ENCODE measurements at regions not wholly inside any gene's neighbourhood (a gene's known extent, or its start where the extent isn't known, plus 50 kb on each side); places are given as distances from the start of the nearest gene placed in this dataset.

GRCh38 chr3:98692787-98693473 lies 70.2 kb upstream of the ST3GAL6 start:
- TF ChIP-seq AFF4 (CRISPR knock-in tag; IDR thresholded peaks at IDR 0.05) (no peak), ZBTB33 (CRISPR knock-in tag; IDR thresholded peaks at IDR 0.05) (no peak), EZH2 (conservative IDR thresholded peaks at IDR 0.05; ENCODE audit: low read depth, low read length) (no peak), RAD21 (CRISPR knock-in tag; IDR thresholded peaks at IDR 0.05) (no peak), ZNF446 (CRISPR knock-in tag; IDR thresholded peaks at IDR 0.05) (no peak), FOXA1 (IDR thresholded peaks at IDR 0.05) (no peak), FOXA1 (CRISPR knock-in tag; IDR thresholded peaks at IDR 0.05) (no peak), RXRA (CRISPR knock-in tag; IDR thresholded peaks at IDR 0.05) (no peak)
- TF ChIP-seq, protein P1, sequence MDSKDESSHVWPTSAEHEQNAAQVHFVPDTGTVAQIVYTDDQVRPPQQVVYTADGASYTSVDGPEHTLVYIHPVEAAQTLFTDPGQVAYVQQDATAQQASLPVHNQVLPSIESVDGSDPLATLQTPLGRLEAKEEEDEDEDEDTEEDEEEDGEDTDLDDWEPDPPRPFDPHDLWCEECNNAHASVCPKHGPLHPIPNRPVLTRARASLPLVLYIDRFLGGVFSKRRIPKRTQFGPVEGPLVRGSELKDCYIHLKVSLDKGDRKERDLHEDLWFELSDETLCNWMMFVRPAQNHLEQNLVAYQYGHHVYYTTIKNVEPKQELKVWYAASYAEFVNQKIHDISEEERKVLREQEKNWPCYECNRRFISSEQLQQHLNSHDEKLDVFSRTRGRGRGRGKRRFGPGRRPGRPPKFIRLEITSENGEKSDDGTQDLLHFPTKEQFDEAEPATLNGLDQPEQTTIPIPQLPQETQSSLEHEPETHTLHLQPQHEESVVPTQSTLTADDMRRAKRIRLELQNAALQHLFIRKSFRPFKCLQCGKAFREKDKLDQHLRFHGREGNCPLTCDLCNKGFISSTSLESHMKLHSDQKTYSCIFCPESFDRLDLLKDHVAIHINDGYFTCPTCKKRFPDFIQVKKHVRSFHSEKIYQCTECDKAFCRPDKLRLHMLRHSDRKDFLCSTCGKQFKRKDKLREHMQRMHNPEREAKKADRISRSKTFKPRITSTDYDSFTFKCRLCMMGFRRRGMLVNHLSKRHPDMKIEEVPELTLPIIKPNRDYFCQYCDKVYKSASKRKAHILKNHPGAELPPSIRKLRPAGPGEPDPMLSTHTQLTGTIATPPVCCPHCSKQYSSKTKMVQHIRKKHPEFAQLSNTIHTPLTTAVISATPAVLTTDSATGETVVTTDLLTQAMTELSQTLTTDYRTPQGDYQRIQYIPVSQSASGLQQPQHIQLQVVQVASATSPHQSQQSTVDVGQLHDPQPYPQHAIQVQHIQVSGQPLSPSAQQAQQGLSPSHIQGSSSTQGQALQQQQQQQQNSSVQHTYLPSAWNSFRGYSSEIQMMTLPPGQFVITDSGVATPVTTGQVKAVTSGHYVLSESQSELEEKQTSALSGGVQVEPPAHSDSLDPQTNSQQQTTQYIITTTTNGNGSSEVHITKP (CRISPR knock-in tag; IDR thresholded peaks at IDR 0.05; ENCODE audit: low read depth) = no peak
- TF ChIP-seq, protein P2, sequence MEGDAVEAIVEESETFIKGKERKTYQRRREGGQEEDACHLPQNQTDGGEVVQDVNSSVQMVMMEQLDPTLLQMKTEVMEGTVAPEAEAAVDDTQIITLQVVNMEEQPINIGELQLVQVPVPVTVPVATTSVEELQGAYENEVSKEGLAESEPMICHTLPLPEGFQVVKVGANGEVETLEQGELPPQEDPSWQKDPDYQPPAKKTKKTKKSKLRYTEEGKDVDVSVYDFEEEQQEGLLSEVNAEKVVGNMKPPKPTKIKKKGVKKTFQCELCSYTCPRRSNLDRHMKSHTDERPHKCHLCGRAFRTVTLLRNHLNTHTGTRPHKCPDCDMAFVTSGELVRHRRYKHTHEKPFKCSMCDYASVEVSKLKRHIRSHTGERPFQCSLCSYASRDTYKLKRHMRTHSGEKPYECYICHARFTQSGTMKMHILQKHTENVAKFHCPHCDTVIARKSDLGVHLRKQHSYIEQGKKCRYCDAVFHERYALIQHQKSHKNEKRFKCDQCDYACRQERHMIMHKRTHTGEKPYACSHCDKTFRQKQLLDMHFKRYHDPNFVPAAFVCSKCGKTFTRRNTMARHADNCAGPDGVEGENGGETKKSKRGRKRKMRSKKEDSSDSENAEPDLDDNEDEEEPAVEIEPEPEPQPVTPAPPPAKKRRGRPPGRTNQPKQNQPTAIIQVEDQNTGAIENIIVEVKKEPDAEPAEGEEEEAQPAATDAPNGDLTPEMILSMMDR (CRISPR knock-in tag; IDR thresholded peaks at IDR 0.05) = no peak
- TF ChIP-seq, protein P3, sequence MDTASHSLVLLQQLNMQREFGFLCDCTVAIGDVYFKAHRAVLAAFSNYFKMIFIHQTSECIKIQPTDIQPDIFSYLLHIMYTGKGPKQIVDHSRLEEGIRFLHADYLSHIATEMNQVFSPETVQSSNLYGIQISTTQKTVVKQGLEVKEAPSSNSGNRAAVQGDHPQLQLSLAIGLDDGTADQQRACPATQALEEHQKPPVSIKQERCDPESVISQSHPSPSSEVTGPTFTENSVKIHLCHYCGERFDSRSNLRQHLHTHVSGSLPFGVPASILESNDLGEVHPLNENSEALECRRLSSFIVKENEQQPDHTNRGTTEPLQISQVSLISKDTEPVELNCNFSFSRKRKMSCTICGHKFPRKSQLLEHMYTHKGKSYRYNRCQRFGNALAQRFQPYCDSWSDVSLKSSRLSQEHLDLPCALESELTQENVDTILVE (CRISPR knock-in tag; IDR thresholded peaks at IDR 0.05) = no peak
- TF ChIP-seq, protein P4, sequence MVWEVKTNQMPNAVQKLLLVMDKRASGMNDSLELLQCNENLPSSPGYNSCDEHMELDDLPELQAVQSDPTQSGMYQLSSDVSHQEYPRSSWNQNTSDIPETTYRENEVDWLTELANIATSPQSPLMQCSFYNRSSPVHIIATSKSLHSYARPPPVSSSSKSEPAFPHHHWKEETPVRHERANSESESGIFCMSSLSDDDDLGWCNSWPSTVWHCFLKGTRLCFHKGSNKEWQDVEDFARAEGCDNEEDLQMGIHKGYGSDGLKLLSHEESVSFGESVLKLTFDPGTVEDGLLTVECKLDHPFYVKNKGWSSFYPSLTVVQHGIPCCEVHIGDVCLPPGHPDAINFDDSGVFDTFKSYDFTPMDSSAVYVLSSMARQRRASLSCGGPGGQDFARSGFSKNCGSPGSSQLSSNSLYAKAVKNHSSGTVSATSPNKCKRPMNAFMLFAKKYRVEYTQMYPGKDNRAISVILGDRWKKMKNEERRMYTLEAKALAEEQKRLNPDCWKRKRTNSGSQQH (CRISPR knock-in tag; IDR thresholded peaks at IDR 0.05; ENCODE audit: low read depth) = no peak
- TF ChIP-seq, protein P5, sequence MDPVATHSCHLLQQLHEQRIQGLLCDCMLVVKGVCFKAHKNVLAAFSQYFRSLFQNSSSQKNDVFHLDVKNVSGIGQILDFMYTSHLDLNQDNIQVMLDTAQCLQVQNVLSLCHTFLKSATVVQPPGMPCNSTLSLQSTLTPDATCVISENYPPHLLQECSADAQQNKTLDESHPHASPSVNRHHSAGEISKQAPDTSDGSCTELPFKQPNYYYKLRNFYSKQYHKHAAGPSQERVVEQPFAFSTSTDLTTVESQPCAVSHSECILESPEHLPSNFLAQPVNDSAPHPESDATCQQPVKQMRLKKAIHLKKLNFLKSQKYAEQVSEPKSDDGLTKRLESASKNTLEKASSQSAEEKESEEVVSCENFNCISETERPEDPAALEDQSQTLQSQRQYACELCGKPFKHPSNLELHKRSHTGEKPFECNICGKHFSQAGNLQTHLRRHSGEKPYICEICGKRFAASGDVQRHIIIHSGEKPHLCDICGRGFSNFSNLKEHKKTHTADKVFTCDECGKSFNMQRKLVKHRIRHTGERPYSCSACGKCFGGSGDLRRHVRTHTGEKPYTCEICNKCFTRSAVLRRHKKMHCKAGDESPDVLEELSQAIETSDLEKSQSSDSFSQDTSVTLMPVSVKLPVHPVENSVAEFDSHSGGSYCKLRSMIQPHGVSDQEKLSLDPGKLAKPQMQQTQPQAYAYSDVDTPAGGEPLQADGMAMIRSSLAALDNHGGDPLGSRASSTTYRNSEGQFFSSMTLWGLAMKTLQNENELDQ (CRISPR knock-in tag; IDR thresholded peaks at IDR 0.05; ENCODE audit: borderline replicate concordance) = no peak

Data from HepG2 (cell line).